ENCODE measurements at regions not wholly inside any gene's neighbourhood (a gene's known extent, or its start where the extent isn't known, plus 50 kb on each side); places are given as distances from the start of the nearest gene placed in this dataset.

GRCh38 chr15:96067677-96068076 is 262.8 kb upstream of the NR2F2 start:
- no peak for ATAC-seq
- no peak for TF ChIP-seq ZFP3 (CRISPR knock-in tag; IDR thresholded peaks at IDR 0.05)
- TF ChIP-seq OSR1 (CRISPR knock-in tag; IDR thresholded peaks at IDR 0.05) = no peak
- no peak for TF ChIP-seq ISL1 (CRISPR knock-in tag; IDR thresholded peaks at IDR 0.05)
- no peak for TF ChIP-seq ARNTL (CRISPR knock-in tag; IDR thresholded peaks at IDR 0.05; ENCODE audit: borderline replicate concordance, low read depth)
- TF ChIP-seq ESRRG (CRISPR knock-in tag; IDR thresholded peaks at IDR 0.05) = no peak
- no peak for TF ChIP-seq ZFP30 (CRISPR knock-in tag; IDR thresholded peaks at IDR 0.05)
- no peak for TF ChIP-seq RARB (CRISPR knock-in tag; IDR thresholded peaks at IDR 0.05)
- no peak for TF ChIP-seq BACH2 (CRISPR knock-in tag; IDR thresholded peaks at IDR 0.05; ENCODE audit: borderline replicate concordance)
- no peak for TF ChIP-seq TSHZ2 (CRISPR knock-in tag; IDR thresholded peaks at IDR 0.05)
- no peak for TF ChIP-seq ZC3H10 (CRISPR knock-in tag; IDR thresholded peaks at IDR 0.05)
- TF ChIP-seq TOX (CRISPR knock-in tag; IDR thresholded peaks at IDR 0.05; ENCODE audit: borderline replicate concordance) = no peak
- TF ChIP-seq CSDC2 (CRISPR knock-in tag; IDR thresholded peaks at IDR 0.05) = no peak
- TF ChIP-seq GLIS3 (CRISPR knock-in tag; IDR thresholded peaks at IDR 0.05) = no peak

- no peak for TF ChIP-seq BACH2 (CRISPR knock-in tag; IDR thresholded peaks at IDR 0.05; ENCODE audit: borderline replicate concordance)
- no peak for TF ChIP-seq SNAI2 (CRISPR knock-in tag; IDR thresholded peaks at IDR 0.05)
- TF ChIP-seq ARNTL (CRISPR knock-in tag; IDR thresholded peaks at IDR 0.05; ENCODE audit: borderline replicate concordance, low read depth) = no peak
- TF ChIP-seq TCF4 (CRISPR knock-in tag; IDR thresholded peaks at IDR 0.05; ENCODE audit: borderline replicate concordance) = no peak
- TF ChIP-seq TSHZ2 (CRISPR knock-in tag; IDR thresholded peaks at IDR 0.05) = no peak
- TF ChIP-seq CSDC2 (CRISPR knock-in tag; IDR thresholded peaks at IDR 0.05) = no peak
- ATAC-seq = no peak
Measured at GRCh38 chr15:96068897-96069296, 261.6 kb upstream of the NR2F2 start.

GRCh38 chr15:96070636-96071035 is 259.9 kb upstream of the NR2F2 start:
- ATAC-seq = no peak
- no peak for TF ChIP-seq ZNF8 (CRISPR knock-in tag; IDR thresholded peaks at IDR 0.05)
- TF ChIP-seq CSDC2 (CRISPR knock-in tag; IDR thresholded peaks at IDR 0.05) = no peak
- TF ChIP-seq RARB (CRISPR knock-in tag; IDR thresholded peaks at IDR 0.05) = no peak
- TF ChIP-seq, protein P1, sequence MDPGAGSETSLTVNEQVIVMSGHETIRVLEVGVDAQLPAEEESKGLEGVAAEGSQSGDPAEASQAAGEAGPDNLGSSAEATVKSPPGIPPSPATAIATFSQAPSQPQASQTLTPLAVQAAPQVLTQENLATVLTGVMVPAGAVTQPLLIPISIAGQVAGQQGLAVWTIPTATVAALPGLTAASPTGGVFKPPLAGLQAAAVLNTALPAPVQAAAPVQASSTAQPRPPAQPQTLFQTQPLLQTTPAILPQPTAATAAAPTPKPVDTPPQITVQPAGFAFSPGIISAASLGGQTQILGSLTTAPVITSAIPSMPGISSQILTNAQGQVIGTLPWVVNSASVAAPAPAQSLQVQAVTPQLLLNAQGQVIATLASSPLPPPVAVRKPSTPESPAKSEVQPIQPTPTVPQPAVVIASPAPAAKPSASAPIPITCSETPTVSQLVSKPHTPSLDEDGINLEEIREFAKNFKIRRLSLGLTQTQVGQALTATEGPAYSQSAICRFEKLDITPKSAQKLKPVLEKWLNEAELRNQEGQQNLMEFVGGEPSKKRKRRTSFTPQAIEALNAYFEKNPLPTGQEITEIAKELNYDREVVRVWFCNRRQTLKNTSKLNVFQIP (CRISPR knock-in tag; IDR thresholded peaks at IDR 0.05; ENCODE audit: borderline replicate concordance, low read depth) = no peak
- TF ChIP-seq, protein P2, sequence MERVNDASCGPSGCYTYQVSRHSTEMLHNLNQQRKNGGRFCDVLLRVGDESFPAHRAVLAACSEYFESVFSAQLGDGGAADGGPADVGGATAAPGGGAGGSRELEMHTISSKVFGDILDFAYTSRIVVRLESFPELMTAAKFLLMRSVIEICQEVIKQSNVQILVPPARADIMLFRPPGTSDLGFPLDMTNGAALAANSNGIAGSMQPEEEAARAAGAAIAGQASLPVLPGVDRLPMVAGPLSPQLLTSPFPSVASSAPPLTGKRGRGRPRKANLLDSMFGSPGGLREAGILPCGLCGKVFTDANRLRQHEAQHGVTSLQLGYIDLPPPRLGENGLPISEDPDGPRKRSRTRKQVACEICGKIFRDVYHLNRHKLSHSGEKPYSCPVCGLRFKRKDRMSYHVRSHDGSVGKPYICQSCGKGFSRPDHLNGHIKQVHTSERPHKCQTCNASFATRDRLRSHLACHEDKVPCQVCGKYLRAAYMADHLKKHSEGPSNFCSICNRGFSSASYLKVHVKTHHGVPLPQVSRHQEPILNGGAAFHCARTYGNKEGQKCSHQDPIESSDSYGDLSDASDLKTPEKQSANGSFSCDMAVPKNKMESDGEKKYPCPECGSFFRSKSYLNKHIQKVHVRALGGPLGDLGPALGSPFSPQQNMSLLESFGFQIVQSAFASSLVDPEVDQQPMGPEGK (CRISPR knock-in tag; IDR thresholded peaks at IDR 0.05; ENCODE audit: borderline replicate concordance) = no peak
- TF ChIP-seq ZFP3 (CRISPR knock-in tag; IDR thresholded peaks at IDR 0.05) = no peak

DNA sequence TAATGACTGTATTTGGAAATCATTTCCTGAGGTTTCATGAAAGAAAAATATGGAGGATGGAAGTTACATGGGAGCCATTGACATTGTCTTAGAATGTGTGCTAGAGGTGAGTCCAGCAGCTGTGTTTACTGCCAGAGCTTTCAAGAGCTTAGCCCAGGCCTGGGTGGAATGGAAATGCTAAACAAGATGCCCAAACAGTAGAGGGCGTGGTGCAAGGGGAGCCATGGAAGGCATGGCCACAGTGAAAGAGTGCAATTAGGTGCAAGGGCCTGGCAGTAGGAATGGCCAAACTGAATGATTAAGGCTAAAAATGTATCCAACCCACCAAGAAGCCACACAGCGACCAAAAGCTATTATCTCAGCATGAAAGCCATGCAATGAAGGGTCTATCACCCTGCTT is 257.7 kb upstream of the NR2F2 start:
- ATAC-seq = no peak
- TF ChIP-seq CSRNP3 (CRISPR knock-in tag; IDR thresholded peaks at IDR 0.05) = no peak
- TF ChIP-seq, protein P1 (CRISPR knock-in tag; IDR thresholded peaks at IDR 0.05; ENCODE audit: borderline replicate concordance, low read depth) = no peak
- no peak for TF ChIP-seq ISL1 (CRISPR knock-in tag; IDR thresholded peaks at IDR 0.05)
- TF ChIP-seq ZFP3 (CRISPR knock-in tag; IDR thresholded peaks at IDR 0.05) = no peak
- TF ChIP-seq CSDC2 (CRISPR knock-in tag; IDR thresholded peaks at IDR 0.05) = no peak
- no peak for TF ChIP-seq ZNF565 (CRISPR knock-in tag; conservative IDR thresholded peaks at IDR 0.05; ENCODE audit: low read depth)
- no peak for TF ChIP-seq ZC3H10 (CRISPR knock-in tag; IDR thresholded peaks at IDR 0.05)
- no peak for TF ChIP-seq PPARA (CRISPR knock-in tag; IDR thresholded peaks at IDR 0.05; ENCODE audit: borderline replicate concordance)
- TF ChIP-seq, protein P2 (CRISPR knock-in tag; IDR thresholded peaks at IDR 0.05; ENCODE audit: borderline replicate concordance) = no peak
- TF ChIP-seq BACH2 (CRISPR knock-in tag; IDR thresholded peaks at IDR 0.05; ENCODE audit: borderline replicate concordance) = no peak
- no peak for TF ChIP-seq GLIS3 (CRISPR knock-in tag; IDR thresholded peaks at IDR 0.05)
- TF ChIP-seq ZNF8 (CRISPR knock-in tag; IDR thresholded peaks at IDR 0.05) = no peak

Data from SK-N-SH treated with all-trans-retinoic acid at 6 μM for 48 hours (cell line).